Transverse colon (tissue), 4 donors: ENCODE measurements at regions not wholly inside any gene's neighbourhood (a gene's known extent, or its start where the extent isn't known, plus 50 kb on each side); places are given as distances from the start of the nearest gene placed in this dataset.

Experiments
- EP300 ChIP-seq: sonication (generic); formaldehyde crosslinking; IDR thresholded peaks from one replicate; pipeline ENCODE4 v1.6.1; 2017; ENCODE audit warnings: antibody characterized with exemption, low read depth
- POLR2AphosphoS5 ChIP-seq, 3 donors: sonication (generic); formaldehyde crosslinking; IDR thresholded peaks; one replicate each; pipeline ENCODE4 v1.6.1; 2016; ENCODE audit warnings: antibody characterized with exemption in 3 of 3
- TF ChIP-seq, protein P1 (sequence below), 5 experiments: fragments of 200-600 bp in 3 of 5; fragments of 450-650 bp in 2 of 5; sonication (generic) in 3 of 5; IDR thresholded peaks; 1 replicate in 2 of 5; 2 replicates in 3 of 5; pipeline ENCODE4 v1.5.1; 2016 to 2017; ENCODE audit warnings: antibody characterized with exemption in 5 of 5, inconsistent platforms in 3 of 5, mild to moderate bottlenecking in 2 of 5, moderate library complexity in 1 of 5

DNA sequence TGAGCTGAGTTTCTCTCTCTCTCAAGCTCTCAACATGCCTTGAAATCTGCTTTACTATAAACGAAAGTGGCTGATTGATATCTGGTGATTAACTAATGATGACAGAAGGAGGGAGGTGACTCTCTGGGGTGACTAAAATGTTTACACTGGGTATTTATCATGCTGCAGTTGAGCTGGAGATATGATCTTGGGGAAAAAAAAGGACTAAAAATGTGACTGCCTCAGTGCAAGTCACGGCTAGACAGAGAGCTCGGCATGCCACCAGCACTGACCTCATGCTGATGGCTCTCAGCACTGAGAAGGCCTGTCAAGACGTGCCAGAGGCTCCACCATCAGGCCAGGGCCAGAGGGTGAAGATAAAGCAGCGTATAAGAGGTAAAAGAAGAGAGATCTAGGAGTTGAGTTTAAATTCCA lies 103.1 kb upstream of the SPACA1 start:
- TF ChIP-seq, protein P1, sequence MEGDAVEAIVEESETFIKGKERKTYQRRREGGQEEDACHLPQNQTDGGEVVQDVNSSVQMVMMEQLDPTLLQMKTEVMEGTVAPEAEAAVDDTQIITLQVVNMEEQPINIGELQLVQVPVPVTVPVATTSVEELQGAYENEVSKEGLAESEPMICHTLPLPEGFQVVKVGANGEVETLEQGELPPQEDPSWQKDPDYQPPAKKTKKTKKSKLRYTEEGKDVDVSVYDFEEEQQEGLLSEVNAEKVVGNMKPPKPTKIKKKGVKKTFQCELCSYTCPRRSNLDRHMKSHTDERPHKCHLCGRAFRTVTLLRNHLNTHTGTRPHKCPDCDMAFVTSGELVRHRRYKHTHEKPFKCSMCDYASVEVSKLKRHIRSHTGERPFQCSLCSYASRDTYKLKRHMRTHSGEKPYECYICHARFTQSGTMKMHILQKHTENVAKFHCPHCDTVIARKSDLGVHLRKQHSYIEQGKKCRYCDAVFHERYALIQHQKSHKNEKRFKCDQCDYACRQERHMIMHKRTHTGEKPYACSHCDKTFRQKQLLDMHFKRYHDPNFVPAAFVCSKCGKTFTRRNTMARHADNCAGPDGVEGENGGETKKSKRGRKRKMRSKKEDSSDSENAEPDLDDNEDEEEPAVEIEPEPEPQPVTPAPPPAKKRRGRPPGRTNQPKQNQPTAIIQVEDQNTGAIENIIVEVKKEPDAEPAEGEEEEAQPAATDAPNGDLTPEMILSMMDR (IDR thresholded peaks at IDR 0.05) = no peak
- TF ChIP-seq EP300 = no peak
- no peak for TF ChIP-seq POLR2AphosphoS5 (IDR thresholded peaks at IDR 0.05)
